GM12891 (cell line): ENCODE measurements at regions not wholly inside any gene's neighbourhood (a gene's known extent, or its start where the extent isn't known, plus 50 kb on each side); places are given as distances from the start of the nearest gene placed in this dataset.

Experiments used
- DNase-seq: peaks from one replicate; pipeline ENCODE4 v3.0.0; 2011; ENCODE audit warnings: low spot score; ENCODE audit not compliant: insufficient read length
- FAIRE-seq: peaks from 2 replicates; lab custom pipeline; 2011; peaks lifted over from hg19 to GRCh38; lab: Jason Lieb, UNC
- PAX5 ChIP-seq: IDR thresholded peaks from 2 replicates; pipeline ENCODE4 v1.6.1; 2011; ENCODE audit warnings: low read length, moderate library complexity, mild to moderate bottlenecking; ENCODE audit not compliant: insufficient read depth, severe bottlenecking
- POLR2A ChIP-seq: IDR thresholded peaks from 2 replicates; pipeline ENCODE4 v1.6.1; 2011; ENCODE audit warnings: low read depth, low read length, control low read depth
- POLR2AphosphoS5 ChIP-seq: IDR thresholded peaks from 2 replicates; pipeline ENCODE4 v1.6.1; 2011; ENCODE audit warnings: low read depth, low read length, control low read depth
- POU2F2 ChIP-seq: IDR thresholded peaks from 2 replicates; pipeline ENCODE4 v1.6.1; 2011; ENCODE audit warnings: low read depth, mild to moderate bottlenecking, control low read depth, low read length, moderate library complexity
- SPI1 ChIP-seq: IDR thresholded peaks from 2 replicates; pipeline ENCODE4 v1.6.1; 2011; ENCODE audit warnings: low read depth, low read length, control low read depth
- TAF1 ChIP-seq: IDR thresholded peaks from 2 replicates; pipeline ENCODE4 v1.6.1; 2011; ENCODE audit warnings: low read depth, low read length, control low read depth

GRCh38 chr20:33908336-33908735 lies 85.4 kb upstream of the RALY start:
- FAIRE-seq (no peak), DNase-seq (no peak)
- TF ChIP-seq TAF1 (no peak), PAX5 (no peak), POLR2A (no peak), SPI1 (no peak), POU2F2 (no peak), POLR2AphosphoS5 (no peak)

GRCh38 chr20:33908868-33909267 lies 84.8 kb upstream of the RALY start:
- TF ChIP-seq SPI1 (no peak), TAF1 (no peak), POU2F2 (no peak), POLR2AphosphoS5 (no peak), PAX5 (no peak), POLR2A (no peak)
- FAIRE-seq, result no peak
- DNase-seq, result no peak

- FAIRE-seq, result no peak
- TF ChIP-seq PAX5, result no peak
- TF ChIP-seq POLR2AphosphoS5, result no peak
- no peak for TF ChIP-seq SPI1
- TF ChIP-seq POLR2A, result no peak
- no peak for TF ChIP-seq POU2F2
- TF ChIP-seq TAF1, result no peak
- DNase-seq, result no peak
These were observed 84.3 kb upstream of the RALY start for GRCh38 chr20:33909331-33909921.

- DNase-seq (no peak), FAIRE-seq (no peak)
- no peak for TF ChIP-seq POLR2AphosphoS5
- TF ChIP-seq SPI1, result no peak
- no peak for TF ChIP-seq TAF1
- no peak for TF ChIP-seq POU2F2
- no peak for TF ChIP-seq PAX5
These were observed 83.7 kb upstream of the RALY start for GRCh38 chr20:33910056-33910455.

GRCh38 chr20:33910529-33911327 lies 83.0 kb upstream of the RALY start:
- no peak for TF ChIP-seq SPI1
- peak; percentile 56 for TF ChIP-seq PAX5
- TF ChIP-seq POU2F2, result no peak
- no peak for FAIRE-seq

GRCh38 chr20:33914919-33915318 lies 78.8 kb upstream of the RALY start:
- DNase-seq, result no peak
- FAIRE-seq, result no peak
- TF ChIP-seq POLR2AphosphoS5 (no peak), TAF1 (no peak), SPI1 (no peak), PAX5 (no peak), POLR2A (no peak), POU2F2 (no peak)

More at GRCh38 chr20:33910529-33911327, 83.0 kb upstream of the RALY start:
- DNase-seq, result no peak

- FAIRE-seq (no peak), DNase-seq (no peak)
- TF ChIP-seq PAX5, result no peak
- no peak for TF ChIP-seq TAF1
- TF ChIP-seq POLR2A, result no peak
- no peak for TF ChIP-seq POLR2AphosphoS5
- no peak for TF ChIP-seq POU2F2
These were observed 77.9 kb upstream of the RALY start for GRCh38 chr20:33915726-33916331.

GRCh38 chr20:33916768-33917167 lies 76.9 kb upstream of the RALY start:
- FAIRE-seq, result no peak
- TF ChIP-seq SPI1 (no peak), PAX5 (no peak), POLR2A (no peak)
- no peak for DNase-seq

- DNase-seq (no peak), FAIRE-seq (no peak)
- TF ChIP-seq POLR2AphosphoS5 (no peak), SPI1 (no peak), TAF1 (no peak), PAX5 (no peak), POLR2A (no peak), POU2F2 (no peak)
These were observed 75.7 kb upstream of the RALY start for GRCh38 chr20:33917831-33918525.
